Thyroid gland (tissue), 4 donors: ENCODE measurements at regions not wholly inside any gene's neighbourhood (a gene's known extent, or its start where the extent isn't known, plus 50 kb on each side); places are given as distances from the start of the nearest gene placed in this dataset.
"Not testable (repeated sequence)": the region's sequence is repeated elsewhere in the genome, so short reads cannot be mapped to it uniquely, and the experiment has no call there.

ENCODE experiments used
- DNase-seq, 2 donors: peaks; one replicate each; pipeline ENCODE4 v3.0.0-alpha.2; 2019
- H3K27ac ChIP-seq, 3 donors: fragments of 200-600 bp; sonication (generic); 1 replicate in 2 of 3; 2 replicates in 1 of 3; pipeline ENCODE4 v1.5.1; 2016 to 2019; ENCODE audit warnings: mild to moderate bottlenecking in 1 of 3, moderate library complexity in 1 of 3
- H3K27me3 ChIP-seq: fragments of 200-600 bp; sonication (generic); one replicate; pipeline ENCODE4 v1.5.1; 2019
- H3K36me3 ChIP-seq, 2 donors: fragments of 200-600 bp; sonication (generic); one replicate each; pipeline ENCODE4 v1.5.1; 2016 to 2019
- H3K4me1 ChIP-seq, 2 donors: fragments of 200-600 bp; sonication (generic); one replicate each; pipeline ENCODE4 v1.5.1; 2017 to 2019
- H3K4me3 ChIP-seq, 3 donors: fragments of 200-600 bp; sonication (generic); replicated peaks in 1 of 3; 1 replicate in 2 of 3; 2 replicates in 1 of 3; pipeline ENCODE4 v1.5.1; 2016; ENCODE audit warnings: mild to moderate bottlenecking in 1 of 3
- H3K9me3 ChIP-seq: fragments of 200-600 bp; sonication (generic); one replicate; pipeline ENCODE4 v1.5.1; 2017
- POLR2A ChIP-seq, 2 donors: fragments of 450-650 bp; IDR thresholded peaks; one replicate each; pipeline ENCODE4 v1.6.1; 2017; ENCODE audit warnings: antibody characterized with exemption in 2 of 2, mild to moderate bottlenecking in 2 of 2, moderate library complexity in 1 of 2
- WGBS, 2 donors: methylation state at CpG; one replicate each; pipeline ENCODE4 v1.1.5; 2017; 5-methylcytosine and 5-hydroxymethylcytosine counted together
- intact Hi-C: fragments of 100-400 bp; cut with DNase I; formaldehyde crosslinking; loops from one replicate; pipeline ENCODE4 v1.15.1; 2023
- TF ChIP-seq, protein P1 (sequence below), 6 experiments: fragments of 200-600 bp in 3 of 6; fragments of 450-650 bp in 3 of 6; sonication (generic) in 3 of 6; IDR thresholded peaks; one replicate each; pipeline ENCODE4 v1.5.1; 2016 to 2019; ENCODE audit warnings: antibody characterized with exemption in 6 of 6, mild to moderate bottlenecking in 2 of 6, inconsistent platforms in 1 of 6, moderate library complexity in 1 of 6

DNA sequence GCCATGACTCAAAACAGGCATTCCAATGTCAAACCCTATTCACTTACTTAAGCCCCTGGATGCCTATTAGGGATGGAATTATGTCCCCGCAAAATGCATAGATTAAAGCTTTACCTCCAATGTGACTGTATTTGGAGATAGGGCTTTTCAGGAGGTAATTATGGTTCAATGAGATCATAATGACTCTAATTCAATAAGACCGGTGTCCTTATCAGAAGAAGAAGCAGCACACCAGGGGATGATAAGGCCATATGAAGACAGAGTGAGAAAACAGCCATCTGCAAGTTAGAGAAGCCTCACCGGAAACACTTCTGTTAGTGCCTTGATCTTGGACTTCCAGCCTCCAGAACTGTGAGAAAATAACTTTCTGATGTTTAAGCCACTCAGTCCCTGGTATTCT is 1131.8 kb upstream of the TMPRSS15 start:
- Histone ChIP-seq H3K4me1 (no peaks in the 10 kb centered on the region), H3K9me3 (no peaks in the 10 kb centered on the region), H3K27me3 (no peaks in the 10 kb centered on the region), H3K36me3 (no peaks in the 10 kb centered on the region), H3K4me3 (no peak overlapping the region), H3K27ac (no peak overlapping the region)
- WGBS, 2 donors = 90 to 95% methylated on average over 3 of the region's 3 CpGs
- intact Hi-C loops = no loop called here
- no peak for DNase-seq
- TF ChIP-seq, protein P1, sequence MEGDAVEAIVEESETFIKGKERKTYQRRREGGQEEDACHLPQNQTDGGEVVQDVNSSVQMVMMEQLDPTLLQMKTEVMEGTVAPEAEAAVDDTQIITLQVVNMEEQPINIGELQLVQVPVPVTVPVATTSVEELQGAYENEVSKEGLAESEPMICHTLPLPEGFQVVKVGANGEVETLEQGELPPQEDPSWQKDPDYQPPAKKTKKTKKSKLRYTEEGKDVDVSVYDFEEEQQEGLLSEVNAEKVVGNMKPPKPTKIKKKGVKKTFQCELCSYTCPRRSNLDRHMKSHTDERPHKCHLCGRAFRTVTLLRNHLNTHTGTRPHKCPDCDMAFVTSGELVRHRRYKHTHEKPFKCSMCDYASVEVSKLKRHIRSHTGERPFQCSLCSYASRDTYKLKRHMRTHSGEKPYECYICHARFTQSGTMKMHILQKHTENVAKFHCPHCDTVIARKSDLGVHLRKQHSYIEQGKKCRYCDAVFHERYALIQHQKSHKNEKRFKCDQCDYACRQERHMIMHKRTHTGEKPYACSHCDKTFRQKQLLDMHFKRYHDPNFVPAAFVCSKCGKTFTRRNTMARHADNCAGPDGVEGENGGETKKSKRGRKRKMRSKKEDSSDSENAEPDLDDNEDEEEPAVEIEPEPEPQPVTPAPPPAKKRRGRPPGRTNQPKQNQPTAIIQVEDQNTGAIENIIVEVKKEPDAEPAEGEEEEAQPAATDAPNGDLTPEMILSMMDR (IDR thresholded peaks at IDR 0.05) = no peak
- TF ChIP-seq POLR2A (IDR thresholded peaks at IDR 0.05) = no peak

- TF ChIP-seq POLR2A (IDR thresholded peaks at IDR 0.05) = no peak
- TF ChIP-seq, protein P1 (IDR thresholded peaks at IDR 0.05) = no peak
- Histone ChIP-seq H3K36me3 (no peaks in the 10 kb centered on the region), H3K9me3 (no peaks in the 10 kb centered on the region), H3K27me3 (no peaks in the 10 kb centered on the region), H3K27ac (no peak overlapping the region), H3K4me3 (no peak overlapping the region), H3K4me1 (no peaks in the 10 kb centered on the region)
- intact Hi-C loops = no loop called here
- DNase-seq = no peak
- WGBS, 2 donors = 84 to 87% methylated on average over 2 of the region's 2 CpGs
These were observed 1133.5 kb upstream of the TMPRSS15 start for GRCh38 chr21:19537116-19537515.

DNA sequence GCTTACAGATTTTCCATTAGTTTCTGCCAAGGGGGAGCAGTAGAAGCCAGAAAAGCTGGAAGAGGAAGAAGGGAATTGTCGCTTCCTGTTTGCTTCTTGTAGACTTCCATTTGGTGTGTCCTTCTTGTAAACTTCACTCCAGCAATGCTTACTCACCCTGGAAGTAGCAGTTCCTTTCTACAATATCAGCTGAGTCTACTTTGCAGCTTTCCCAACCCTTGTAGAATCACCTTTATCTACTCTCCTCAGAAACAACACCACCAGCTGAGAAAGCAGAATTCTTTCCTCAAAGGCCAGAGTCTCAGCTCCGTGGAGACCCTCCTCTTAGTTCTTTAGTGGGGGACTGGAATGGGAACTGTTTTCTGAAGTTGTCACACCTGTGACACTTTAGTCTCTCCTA is 1136.7 kb upstream of the TMPRSS15 start:
- Histone ChIP-seq H3K27ac (no peak overlapping the region), H3K4me3 (no peak overlapping the region), H3K36me3 (no peaks in the 10 kb centered on the region), H3K4me1 (no peaks in the 10 kb centered on the region), H3K27me3 (no peaks in the 10 kb centered on the region), H3K9me3 (no peaks in the 10 kb centered on the region)
- WGBS, 2 donors = 62 to 65% methylated on average over 2 of the region's 2 CpGs
- intact Hi-C loops = no loop called here
- no peak for DNase-seq
- no peak for TF ChIP-seq POLR2A (IDR thresholded peaks at IDR 0.05)
- TF ChIP-seq, protein P1 (IDR thresholded peaks at IDR 0.05) = no peak

- Histone ChIP-seq H3K27ac (no peak overlapping the region), H3K4me3 (no peak overlapping the region), H3K4me1 (no peaks in the 10 kb centered on the region), H3K36me3 (no peaks in the 10 kb centered on the region), H3K27me3 (no peaks in the 10 kb centered on the region), H3K9me3 (no peaks in the 10 kb centered on the region)
- DNase-seq = no peak
- TF ChIP-seq, protein P1 (IDR thresholded peaks at IDR 0.05) = no peak
- no peak for TF ChIP-seq POLR2A (IDR thresholded peaks at IDR 0.05)
- WGBS, 2 donors = 73 to 84% methylated on average over 2 of the region's 2 CpGs
- intact Hi-C loops = no loop called here
These were observed 1138.0 kb upstream of the TMPRSS15 start for GRCh38 chr21:19541602-19542001.

GRCh38 chr21:19544493-19544892 is 1140.9 kb upstream of the TMPRSS15 start:
- H3K4me1 ChIP-seq, H3K36me3 ChIP-seq, H3K9me3 ChIP-seq, H3K27me3 ChIP-seq, H3K4me3 ChIP-seq, H3K27ac ChIP-seq, DNase-seq, intact Hi-C loops: not testable (repeated sequence)
- 55 to 70% methylated on average over 4 of the region's 4 CpGs for WGBS, 2 donors
